HG02973 (cell line): ENCODE measurements at regions not wholly inside any gene's neighbourhood (a gene's known extent, or its start where the extent isn't known, plus 50 kb on each side); places are given as distances from the start of the nearest gene placed in this dataset.

ENCODE experiments used
- ATAC-seq: cut with Tn5 transposase; IDR thresholded peaks from one replicate; pipeline ENCODE4 v1.9.1; 2021; ENCODE audit warnings: moderate library complexity; ENCODE audit not compliant: unreplicated experiment

DNA sequence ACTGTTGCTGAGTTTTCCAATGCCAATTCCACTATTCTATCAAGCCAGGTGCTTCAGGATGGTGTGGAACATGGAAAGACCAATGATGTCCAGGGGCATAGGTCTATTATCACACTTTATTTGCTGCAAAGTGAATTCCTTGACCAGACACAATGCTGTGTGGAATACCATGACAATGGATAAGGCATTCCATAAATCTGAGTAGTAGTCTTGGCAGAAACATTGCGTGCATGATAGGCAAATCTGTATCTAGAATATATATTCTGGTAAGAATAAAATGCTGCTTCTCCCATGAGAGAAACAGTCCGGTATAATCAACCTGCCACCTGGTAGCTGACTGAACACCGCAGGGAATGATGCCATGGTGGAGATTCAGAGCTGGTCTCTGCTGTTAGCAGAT lies 70.0 kb upstream of the ALDH1A3 start:
- ATAC-seq = no peak

DNA sequence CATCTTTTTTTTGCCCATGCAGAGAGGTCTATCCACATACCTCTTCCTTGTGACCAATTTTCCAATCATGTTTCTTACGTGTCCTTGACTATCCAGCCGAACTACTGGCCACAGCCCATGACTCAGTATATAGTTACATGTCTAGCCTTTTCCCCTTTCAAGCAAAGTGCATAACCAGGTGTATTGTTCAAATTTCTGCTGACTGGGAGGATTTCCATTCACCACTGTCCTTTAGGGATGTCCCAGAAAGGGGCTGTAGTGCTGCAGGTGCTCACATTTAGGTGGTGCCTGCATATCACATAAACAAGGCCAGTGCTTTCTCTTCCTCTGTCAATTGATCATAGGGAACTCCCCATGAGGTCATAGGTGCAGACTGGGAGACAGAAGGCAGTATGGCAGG lies 69.4 kb upstream of the ALDH1A3 start:
- ATAC-seq = no peak

DNA sequence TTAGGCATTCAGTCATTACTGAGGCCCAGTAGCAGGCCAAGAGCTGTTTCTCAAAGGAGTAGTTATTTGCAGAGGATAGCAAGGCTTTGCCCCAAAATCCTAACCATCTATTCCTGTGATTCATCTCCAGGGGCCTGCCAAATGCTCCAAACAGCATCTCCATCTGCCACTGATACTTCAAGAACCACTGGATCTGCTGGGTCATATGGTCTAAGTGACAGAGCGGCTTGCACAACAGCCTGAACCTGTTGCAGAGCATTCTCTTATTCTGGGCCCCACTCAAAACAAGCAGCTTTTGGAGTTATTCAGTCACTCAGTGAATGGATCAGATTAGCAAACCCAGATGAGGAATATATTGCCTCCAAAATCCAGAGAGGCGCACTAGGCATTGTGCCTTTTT lies 68.8 kb upstream of the ALDH1A3 start:
- ATAC-seq = no peak

DNA sequence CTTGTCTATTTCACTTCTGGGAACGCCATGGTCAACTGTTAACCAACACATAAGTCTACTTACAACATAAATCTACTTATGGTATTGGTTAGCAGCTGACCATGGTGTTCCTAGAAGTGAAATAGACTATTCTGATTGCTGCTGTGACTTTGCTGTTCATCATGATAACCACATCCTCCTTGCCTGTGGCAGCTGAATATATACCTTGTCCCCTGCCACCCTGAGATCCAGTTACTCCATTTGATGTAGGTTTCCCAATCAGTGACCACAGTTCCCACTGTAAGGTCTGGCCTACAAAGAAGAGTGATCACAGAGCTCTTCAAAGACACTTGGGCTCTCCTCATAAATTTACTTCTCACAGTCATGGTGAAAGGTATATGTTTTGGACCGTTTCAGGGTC lies 66.8 kb upstream of the ALDH1A3 start:
- no peak for ATAC-seq

DNA sequence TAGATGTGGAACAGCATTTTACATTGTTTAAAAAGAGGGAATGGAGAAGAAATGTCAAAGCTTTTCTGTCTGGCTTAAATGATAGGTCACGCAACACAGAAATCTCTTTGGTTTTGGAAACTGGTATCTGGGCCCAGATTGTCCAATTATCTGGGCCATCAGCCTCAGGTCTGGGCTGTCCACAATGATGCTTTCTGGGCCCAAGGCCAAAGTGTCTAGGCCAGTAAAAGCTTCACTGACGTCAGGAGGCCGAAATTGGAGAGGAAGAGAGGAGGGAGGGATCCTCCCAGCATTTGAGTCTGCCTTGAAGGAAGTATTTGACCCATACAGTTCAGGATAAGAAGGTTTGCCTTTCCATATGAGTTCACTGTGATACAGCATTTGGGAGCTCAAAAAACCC lies 60.7 kb upstream of the ALDH1A3 start:
- no peak for ATAC-seq

DNA sequence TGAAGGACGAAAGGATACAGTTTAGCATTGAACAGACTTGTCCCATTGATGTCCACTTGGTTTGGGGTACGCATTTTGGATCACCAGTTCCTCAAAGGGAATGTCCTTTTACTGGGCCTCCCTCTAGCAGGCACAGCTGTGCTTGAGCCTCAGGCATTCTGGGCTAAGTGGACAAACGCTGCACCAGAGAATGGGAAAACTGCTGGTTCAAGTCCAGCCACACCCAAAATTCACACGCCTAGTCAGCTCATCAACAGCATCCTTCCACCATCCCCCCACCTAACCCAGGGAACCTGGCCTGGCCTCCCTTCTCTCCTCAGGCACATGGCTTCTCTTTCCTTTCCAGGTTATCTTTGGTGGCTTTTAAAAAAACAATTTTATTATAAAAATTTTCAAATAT lies 59.1 kb upstream of the ALDH1A3 start:
- ATAC-seq = no peak

DNA sequence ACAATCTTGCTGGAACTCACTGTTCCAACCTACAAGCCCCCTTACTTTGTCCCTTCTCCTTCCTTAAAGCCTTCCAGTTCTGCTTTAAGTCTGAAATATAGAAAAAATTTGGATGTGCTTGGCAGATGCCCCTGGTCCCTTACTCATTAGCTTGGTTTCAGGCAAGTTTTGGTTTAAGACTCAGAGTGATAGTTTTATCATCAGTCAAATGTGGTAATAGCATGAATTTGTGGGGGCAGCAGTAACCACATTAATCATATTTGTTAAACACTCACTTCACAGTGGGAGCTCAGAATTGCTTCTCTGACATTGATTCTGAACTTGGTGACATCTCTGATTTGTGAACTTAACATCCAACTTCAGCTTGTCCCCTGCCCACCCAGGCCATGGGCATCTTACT lies 58.3 kb upstream of the ALDH1A3 start:
- ATAC-seq = no peak

DNA sequence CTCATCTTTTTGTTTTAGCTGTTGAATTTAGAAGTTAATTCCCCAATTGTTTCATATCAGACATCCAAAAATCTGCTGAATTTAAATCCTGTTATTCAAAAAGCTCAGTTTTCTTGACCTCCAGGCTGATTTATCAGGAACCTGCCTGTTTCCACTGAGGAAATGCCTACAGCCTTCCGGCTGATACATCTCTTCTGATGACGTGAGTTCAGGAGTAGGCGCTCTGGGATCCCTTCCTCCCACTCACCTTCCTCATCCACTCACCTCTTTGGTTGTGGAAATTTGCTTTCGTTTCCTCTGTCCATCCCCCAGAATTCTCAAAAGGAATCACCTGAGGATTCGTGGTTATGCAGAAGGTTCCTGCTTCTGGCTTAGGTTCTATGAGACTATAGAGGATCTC lies 55.4 kb upstream of the ALDH1A3 start:
- ATAC-seq = no peak

DNA sequence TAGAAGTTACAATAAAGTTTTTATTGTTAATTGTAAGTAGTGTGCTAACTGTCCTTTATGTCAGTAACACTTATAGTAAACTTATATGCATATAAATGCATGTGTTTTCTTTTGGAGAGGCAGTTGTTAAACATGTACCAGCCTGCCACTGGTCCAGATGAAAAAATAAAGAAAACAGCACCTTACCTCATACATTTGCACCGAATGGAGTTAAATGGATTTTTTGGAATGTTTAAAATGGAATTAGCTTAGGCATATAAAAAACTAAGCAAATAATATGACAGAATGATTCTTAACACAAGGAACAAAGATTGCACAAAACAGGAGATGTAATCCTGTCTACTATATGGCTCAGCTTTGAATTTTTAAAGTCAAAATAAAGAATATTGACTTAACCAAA lies 50.2 kb upstream of the ALDH1A3 start:
- ATAC-seq = no peak
